ENCODE measurements at regions not wholly inside any gene's neighbourhood (a gene's known extent, or its start where the extent isn't known, plus 50 kb on each side); places are given as distances from the start of the nearest gene placed in this dataset.

- H3K4me3 ChIP-seq (ENCODE audit: extremely low read depth in 1 of 4, insufficient read depth in 2 of 4, low read depth in 3 of 4, low read length in 4 of 4), result no peak overlapping the region; a peak in 1 of 8 replicates
- TF ChIP-seq NANOG (IDR thresholded peaks at IDR 0.05; ENCODE audit: insufficient read depth, low read depth, low read length, poor library complexity, severe bottlenecking) (peak; percentile 96), HDAC2 (IDR thresholded peaks at IDR 0.05; ENCODE audit: borderline replicate concordance in 1 of 2, low read depth in 2 of 2, low read length in 2 of 2) (0 out of 4 replicates have a peak, but pooled peaks of 1 of the 2 experiments have one; percentile 35), SP2 (IDR thresholded peaks at IDR 0.05; ENCODE audit: low read length) (no peak), TCF12 (IDR thresholded peaks at IDR 0.05; ENCODE audit: low read depth, low read length) (peak; percentile 59; the same call in 1 of the 2 replicates)
- H4K91ac ChIP-seq (replicated peaks; ENCODE audit: insufficient read length, low read length), result no peak overlapping the region
- H3K4ac ChIP-seq (replicated peaks; ENCODE audit: insufficient read length, low read depth, low read length), result no peak overlapping the region
- no peak overlapping the region for H2BK5ac ChIP-seq (ENCODE audit: low read depth, low read length)
- no peak overlapping the region for H3K56ac ChIP-seq (replicated peaks; ENCODE audit: insufficient read length, low read depth, low read length)
- no peaks in the 10 kb centered on the region for H3K36me3 ChIP-seq (ENCODE audit: control insufficient read depth in 2 of 4, insufficient read depth in 4 of 4, low read length in 3 of 4)
- no peak overlapping the region for H2BK20ac ChIP-seq (ENCODE audit: low read length)
- POLR2A ChIA-PET (ENCODE audit: partially characterized antibody), result no interaction called here
- no peaks in the 10 kb centered on the region; the same call in 1 of the 2 replicates for H3K23me2 ChIP-seq (ENCODE audit: low read depth, low read length)
- no peak overlapping the region for H3K9ac ChIP-seq (replicated peaks in 1 of 4; ENCODE audit: extremely low read depth in 1 of 4, low read depth in 3 of 4, low read length in 3 of 4)
- H2BK12ac ChIP-seq (ENCODE audit: low read depth, low read length), result no peak overlapping the region
- H3K18ac ChIP-seq (ENCODE audit: extremely low read depth, low read length), result no peak overlapping the region
- H3K79me1 ChIP-seq (ENCODE audit: low read depth, low read length), result no peaks in the 10 kb centered on the region
- H3K4me2 ChIP-seq (ENCODE audit: insufficient read depth in 1 of 2, low read depth in 2 of 2, low read length in 2 of 2), result 0 out of 4 replicates have a peak overlapping the region, but pooled peaks of 1 of the 2 experiments have one; percentile 6
- no peak overlapping the region for H3K14ac ChIP-seq (ENCODE audit: insufficient read length)
- H2AK5ac ChIP-seq (ENCODE audit: low read depth, low read length), result no peak overlapping the region
- H3K27ac ChIP-seq (ENCODE audit: low read depth, low read length), result no peak overlapping the region
- peaks cover 0 to 3% (median 3%) of the 10 kb centered on the region in 4 experiments; a peak in 3 of 7 replicates for H3K4me1 ChIP-seq (replicated peaks in 1 of 4; ENCODE audit: control insufficient read depth in 3 of 4, insufficient read depth in 4 of 4, low read length in 3 of 4)
- 55% methylated on average over 5 of the region's 5 CpGs; no CpG with 5 or more reads in 1 of the 2 experiments for WGBS, 2 experiments (ENCODE audit: extremely low coverage in 1 of 2, insufficient coverage in 1 of 2, insufficient read length in 1 of 2, insufficient replicate concordance in 2 of 2, low coverage in 1 of 2, low lambda C conversion rate in 2 of 2, missing lambda C conversion rate in 1 of 2)
- H4K8ac ChIP-seq (ENCODE audit: extremely low read depth, insufficient read depth, low read length), result no peak overlapping the region
- no peak overlapping the region for H2AFZ ChIP-seq (ENCODE audit: low read length)
- H2BK15ac ChIP-seq (ENCODE audit: low read length), result no peak overlapping the region
- H2BK120ac ChIP-seq (replicated peaks; ENCODE audit: low read depth, low read length), result no peak overlapping the region
- H3K27me3 ChIP-seq (replicated peaks in 1 of 4; ENCODE audit: control insufficient read depth in 3 of 4, extremely low read depth in 1 of 4, insufficient read depth in 3 of 4, low read length in 3 of 4), result no peaks in the 10 kb centered on the region
- H3K79me2 ChIP-seq (ENCODE audit: control insufficient read depth in 1 of 2, insufficient read depth in 2 of 2, low read length in 2 of 2), result no peaks in the 10 kb centered on the region
- DNase-seq (ENCODE audit: low read depth in 1 of 2, low spot score in 2 of 2) (peak in 1 of 2 experiments; percentile 15), FAIRE-seq (no peak)
- no peak overlapping the region for H3K23ac ChIP-seq (ENCODE audit: insufficient read length)
- no peaks in the 10 kb centered on the region for H4K20me1 ChIP-seq (replicated peaks in 1 of 2; ENCODE audit: control insufficient read depth in 1 of 2, insufficient read depth in 2 of 2, low read length in 2 of 2)
- no peaks in the 10 kb centered on the region for H3K9me3 ChIP-seq (ENCODE audit: insufficient read depth in 2 of 2, low read depth in 1 of 2, low read length in 1 of 2)
- no peak overlapping the region for H4K5ac ChIP-seq (ENCODE audit: insufficient read length, low read depth, low read length)
- CTCF ChIA-PET (ENCODE audit: partially characterized antibody), result interaction anchor here (1.1 to 5.0 kb wide), 7 partner anchors 8 to 631 kb away, joined by 3 to 31 read pairs (median 9); no protein-coding TSS in a partner anchor
These were observed 232.1 kb downstream of the TDRD3 start for GRCh38 chr13:60629158-60629557.
